ENCODE measurements at regions not wholly inside any gene's neighbourhood (a gene's known extent, or its start where the extent isn't known, plus 50 kb on each side); places are given as distances from the start of the nearest gene placed in this dataset.
"Not testable (repeated sequence)": the region's sequence is repeated elsewhere in the genome, so short reads cannot be mapped to it uniquely, and the experiment has no call there.

DNA sequence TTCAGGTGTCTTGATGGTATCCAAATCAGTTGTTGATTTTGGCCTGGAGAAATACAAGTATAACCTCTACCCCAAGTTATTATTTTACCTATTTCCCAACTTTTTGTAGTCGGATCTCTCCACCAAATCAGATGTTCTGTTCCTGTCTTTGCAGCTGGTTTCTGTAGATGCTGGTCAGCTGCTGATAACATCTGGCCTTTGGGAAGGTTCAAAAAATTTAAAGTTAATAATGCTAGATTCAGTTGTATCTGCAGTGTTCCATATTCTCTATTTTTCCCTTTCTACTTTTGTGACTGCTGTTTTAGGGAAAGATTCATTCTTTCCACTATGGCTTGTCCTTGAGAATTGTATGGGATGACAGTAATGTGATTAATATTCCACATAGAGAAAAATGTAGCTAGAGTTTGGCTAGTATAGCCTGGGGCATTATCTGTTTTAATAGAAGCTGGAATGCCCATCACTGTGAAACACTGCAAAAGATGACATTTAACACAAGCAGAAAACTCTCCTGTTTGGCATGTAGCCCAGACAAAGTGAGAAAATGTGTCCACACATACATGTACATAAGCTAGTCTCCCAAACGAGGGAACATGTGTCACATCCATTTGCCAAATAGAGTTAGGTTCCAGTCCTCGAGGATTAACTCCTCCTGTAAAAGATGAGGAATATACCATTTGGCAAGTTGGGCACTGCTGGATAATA lies 99.2 kb downstream of the ZNF100 start:
- ATAC-seq; DNase-seq; intact Hi-C loops (cut with DNase I): not testable (repeated sequence)

DNA sequence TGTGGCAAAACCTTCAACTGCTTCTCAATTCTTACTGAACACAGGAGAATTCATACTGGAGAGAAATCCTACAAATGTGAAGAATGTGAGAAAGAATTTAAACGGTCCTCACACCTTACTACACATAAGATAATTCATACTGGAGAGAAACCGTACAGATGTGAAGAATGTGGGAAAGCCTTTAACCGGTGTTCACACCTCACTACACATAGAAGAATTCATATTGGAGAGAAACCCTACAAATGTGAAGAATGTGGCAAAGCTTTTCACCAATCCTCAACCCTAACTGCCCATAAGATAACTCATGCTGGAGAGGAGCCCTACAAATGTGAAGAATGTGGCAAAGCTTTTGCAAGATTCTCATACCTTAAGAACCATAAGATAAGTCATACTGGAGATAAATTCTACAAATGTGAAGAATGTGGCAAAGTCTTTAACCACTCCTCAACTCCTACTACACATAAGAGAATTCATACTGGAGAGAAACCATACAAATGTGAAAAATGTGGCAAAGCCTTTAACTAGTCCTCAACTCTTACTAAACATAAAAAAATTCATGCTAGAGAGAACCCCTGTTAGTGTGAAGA lies 111.7 kb downstream of the ZNF100 start:
- no peak for ATAC-seq
- no peak for DNase-seq
- intact Hi-C loops (cut with DNase I), result no loop called here

DNA sequence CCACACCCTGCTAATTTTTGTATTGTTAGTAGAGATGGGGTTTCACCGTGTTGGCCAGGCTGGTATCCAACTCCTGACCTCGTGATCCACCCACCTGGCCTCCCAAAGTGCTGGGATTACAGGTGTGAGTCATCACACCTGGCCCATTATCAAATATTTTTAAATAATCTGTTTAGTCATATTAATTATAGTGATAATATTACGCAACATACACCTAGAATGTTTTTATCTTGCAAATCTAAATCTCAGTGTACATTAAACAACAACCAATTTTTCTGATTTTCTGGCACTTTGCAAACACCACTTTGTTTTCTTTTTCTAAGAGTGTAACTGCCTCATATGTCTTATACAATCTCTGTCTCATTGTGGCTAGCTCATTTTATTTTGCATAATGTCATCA lies 115.9 kb downstream of the ZNF100 start:
- DNase-seq; ATAC-seq; intact Hi-C loops (cut with DNase I): not testable (repeated sequence)

DNA sequence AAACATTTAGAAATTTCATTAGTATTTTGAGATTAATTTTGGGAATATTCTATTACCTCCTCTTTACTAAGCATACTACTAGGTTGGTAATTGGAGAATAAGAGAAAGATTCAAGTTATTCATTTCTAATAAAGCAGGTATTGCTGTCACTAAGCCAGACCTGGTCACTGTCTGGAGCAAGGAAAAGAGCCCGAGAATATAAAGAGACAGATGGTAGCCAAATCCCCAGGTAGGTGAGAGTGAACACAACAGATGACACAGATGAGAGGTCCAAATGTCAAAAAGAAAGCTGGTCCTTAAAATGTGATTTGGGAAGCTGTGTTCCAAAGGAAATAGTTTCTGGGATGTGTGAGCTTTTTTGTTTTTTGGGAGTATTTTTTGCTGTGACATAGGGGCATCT lies 128.6 kb downstream of the ZNF100 start:
- ATAC-seq (no peak), DNase-seq (no peak)
- intact Hi-C loops (cut with DNase I), result no loop called here

DNA sequence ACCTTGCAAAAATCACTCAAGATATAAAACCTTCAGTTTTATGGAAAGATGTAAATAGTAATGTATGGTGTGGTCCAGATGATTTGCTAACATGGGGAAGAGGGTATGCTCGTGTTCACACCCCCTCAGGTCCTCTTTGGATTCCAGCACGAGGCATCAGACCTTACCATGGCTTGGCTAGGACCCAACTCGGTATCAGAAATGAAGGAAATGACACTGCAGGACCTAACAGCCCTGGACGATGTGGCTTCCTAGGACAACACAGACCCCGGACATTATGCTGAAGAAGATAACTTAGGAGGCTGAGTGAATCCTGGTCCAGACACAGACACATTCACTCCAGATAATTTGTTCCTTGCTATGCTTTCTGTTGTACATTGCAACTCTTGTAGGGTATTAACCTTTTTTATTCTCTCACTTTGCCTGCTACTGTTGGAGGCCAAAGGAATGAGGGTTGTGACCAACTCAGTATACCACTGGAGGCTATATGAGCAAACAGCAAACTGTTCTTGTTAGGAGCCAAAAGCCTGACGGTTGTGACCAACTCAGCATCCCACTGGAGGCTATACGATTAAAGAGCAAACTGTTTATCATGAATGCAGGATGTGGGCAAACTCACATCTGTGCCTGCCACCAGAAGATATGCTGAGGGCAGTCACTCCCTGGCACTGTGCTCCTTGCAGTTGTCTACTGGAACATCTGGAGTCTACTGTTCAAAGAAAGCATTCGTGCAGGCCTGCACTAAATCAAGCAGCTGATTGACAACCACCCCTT lies 121.7 kb downstream of the ZNF429 start:
- ATAC-seq, result no peak
- intact Hi-C loops (cut with DNase I), result no loop called here
- no peak for DNase-seq

DNA sequence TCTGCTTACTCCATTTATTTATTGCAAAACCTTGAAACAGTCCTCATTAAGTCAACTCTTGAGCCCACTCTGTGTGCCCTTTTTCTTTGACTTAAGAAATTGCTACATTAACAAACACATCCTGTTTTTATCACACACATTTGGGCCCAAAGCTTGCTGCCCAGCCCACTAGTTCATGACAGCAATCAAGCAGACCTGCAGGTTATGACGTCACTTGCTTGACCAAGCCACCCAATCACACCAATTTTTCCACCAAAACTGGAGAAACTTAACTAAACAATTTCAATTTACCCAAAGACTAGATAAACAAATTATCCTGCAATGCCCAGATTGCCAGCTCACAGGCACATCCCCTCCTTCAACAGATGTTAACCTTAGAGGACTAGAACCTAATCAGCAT lies 120.7 kb downstream of the ZNF429 start:
- DNase-seq (no peak), ATAC-seq (no peak)
- intact Hi-C loops (cut with DNase I), result no loop called here

DNA sequence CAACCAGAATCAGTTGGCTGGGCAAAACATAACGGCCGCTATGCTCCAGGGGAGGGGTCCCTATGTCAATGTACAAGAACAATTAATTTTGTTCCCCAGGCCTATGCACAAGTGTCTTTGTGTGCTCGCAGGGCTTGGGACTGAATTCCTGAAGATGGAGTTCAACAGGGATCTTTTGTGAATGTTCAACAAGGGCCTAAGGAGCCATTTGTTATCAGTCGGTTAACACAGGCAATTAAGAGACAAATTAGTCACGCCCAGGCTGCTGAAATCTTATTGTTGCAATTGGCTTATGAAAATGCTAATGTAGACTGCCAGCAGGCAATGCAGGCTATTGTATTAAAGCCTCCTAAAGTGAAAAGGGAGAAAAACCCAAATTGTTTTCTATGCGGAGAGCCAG lies 117.5 kb downstream of the ZNF429 start:
- intact Hi-C loops (cut with DNase I), result no loop called here
- ATAC-seq (no peak), DNase-seq (no peak)

DNA sequence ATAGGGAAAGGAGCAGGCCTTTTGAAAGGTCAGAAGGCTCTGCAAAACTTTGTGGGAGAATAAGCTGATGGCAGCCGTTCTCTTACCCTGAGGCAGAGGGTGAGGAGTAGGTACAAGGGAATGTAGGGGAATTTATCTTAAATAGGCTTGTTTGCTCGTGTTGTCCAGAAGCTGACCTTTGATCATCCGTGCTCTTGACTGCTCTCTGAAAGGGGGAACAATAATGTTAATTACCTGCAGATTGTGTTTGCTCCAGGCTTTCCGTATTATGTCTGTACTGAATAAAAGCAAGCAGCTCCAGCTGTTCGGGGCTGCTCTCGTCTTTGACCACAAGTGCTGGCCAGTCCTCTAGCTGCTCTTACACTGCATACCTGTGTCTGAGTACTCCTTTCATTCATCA lies 116.3 kb downstream of the ZNF429 start:
- intact Hi-C loops (cut with DNase I), result no loop called here
- no peak for DNase-seq
- ATAC-seq, result no peak

DNA sequence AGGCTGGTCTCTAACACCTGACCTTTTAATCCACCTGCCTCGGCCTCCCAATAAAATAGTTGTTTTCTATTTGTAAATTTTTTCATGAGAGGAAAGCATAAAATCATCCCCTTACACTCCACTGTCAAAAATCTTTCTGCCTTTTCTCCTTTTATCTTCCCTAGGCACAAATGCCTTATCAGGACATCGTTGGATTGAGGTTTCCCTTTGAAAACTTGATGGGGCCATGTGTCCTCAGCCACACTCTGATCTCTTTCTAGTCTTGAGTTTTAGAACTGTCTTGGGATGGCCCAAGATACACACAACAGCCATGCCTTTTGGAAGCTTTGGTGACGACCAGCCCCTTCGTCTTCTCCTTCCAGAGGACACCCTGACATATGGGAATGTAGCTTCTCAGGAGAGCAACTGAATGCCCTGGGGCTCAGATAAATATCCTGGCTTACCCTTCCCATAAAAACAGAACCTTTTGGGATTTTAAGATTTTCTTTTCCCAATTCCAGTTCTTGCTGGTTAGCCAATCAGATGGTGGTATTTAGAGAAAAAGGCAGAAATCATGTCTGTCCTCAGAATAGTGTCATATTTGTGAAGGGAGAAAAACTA lies 112.4 kb downstream of the ZNF429 start:
- DNase-seq, result no peak
- intact Hi-C loops (cut with DNase I), result no loop called here
- no peak for ATAC-seq

DNA sequence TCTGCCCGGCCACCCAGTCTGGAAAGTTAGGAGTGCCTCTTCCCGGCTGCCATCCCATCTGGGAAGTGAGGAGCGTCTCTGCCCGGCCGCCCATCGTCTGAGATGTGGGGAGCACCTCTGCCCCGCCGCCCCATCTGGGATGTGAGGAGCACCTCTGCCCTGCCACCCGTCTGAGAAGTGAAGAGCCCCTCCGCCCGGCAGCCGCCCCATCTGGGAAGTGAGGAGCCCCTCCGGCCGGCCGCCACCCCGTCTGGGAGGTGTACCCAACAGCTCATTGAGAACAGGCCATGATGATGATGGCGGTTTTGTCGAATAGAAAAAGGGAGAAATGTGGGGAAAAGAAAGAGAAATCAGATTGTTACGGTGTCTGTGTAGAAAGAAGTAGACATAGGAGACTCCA lies 109.4 kb downstream of the ZNF429 start:
- DNase-seq; ATAC-seq; intact Hi-C loops (cut with DNase I): not testable (repeated sequence)

DNA sequence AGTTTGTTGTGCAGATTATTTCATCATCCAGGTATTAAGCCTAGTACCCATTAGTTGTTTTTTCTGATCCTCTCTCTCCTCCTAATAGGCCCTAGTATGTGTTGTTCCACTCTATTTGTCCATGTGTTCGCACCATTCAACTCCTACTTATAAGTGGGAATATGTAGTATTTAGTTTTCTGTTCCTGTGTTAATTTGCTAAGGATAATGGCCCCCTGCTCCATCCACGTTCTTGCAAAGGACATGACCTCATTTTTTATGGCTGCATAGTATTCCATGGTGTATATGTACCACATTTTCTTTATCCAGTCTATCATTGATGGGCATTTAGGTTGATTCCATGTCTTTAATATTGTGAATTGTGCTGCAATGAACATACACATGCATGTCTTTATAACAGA lies 107.8 kb downstream of the ZNF429 start:
- intact Hi-C loops (cut with DNase I); ATAC-seq; DNase-seq: not testable (repeated sequence)

DNA sequence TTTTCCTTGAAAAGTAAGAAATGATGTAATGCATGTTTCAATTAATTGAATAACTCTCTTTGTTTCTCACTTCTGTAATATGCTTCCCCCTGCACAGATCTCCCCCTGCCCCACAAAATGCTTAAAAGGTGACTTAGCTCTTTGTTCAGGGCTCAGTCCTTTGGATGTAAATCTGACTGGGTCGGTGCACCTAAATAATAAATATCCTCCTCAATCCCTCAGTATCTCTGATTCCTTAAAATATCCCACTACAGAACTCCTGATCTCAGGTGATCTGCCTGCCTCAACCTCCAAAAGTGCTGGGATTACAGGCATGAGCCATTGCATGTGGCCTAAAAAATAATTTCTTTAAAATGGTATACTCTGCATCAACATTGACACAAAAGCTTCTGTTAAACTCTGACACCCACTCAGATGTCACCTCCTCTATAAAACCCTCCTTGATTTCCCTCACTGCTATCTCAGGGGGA lies 107.0 kb downstream of the ZNF429 start:
- intact Hi-C loops (cut with DNase I), result no loop called here
- no peak for ATAC-seq
- DNase-seq, result no peak

DNA sequence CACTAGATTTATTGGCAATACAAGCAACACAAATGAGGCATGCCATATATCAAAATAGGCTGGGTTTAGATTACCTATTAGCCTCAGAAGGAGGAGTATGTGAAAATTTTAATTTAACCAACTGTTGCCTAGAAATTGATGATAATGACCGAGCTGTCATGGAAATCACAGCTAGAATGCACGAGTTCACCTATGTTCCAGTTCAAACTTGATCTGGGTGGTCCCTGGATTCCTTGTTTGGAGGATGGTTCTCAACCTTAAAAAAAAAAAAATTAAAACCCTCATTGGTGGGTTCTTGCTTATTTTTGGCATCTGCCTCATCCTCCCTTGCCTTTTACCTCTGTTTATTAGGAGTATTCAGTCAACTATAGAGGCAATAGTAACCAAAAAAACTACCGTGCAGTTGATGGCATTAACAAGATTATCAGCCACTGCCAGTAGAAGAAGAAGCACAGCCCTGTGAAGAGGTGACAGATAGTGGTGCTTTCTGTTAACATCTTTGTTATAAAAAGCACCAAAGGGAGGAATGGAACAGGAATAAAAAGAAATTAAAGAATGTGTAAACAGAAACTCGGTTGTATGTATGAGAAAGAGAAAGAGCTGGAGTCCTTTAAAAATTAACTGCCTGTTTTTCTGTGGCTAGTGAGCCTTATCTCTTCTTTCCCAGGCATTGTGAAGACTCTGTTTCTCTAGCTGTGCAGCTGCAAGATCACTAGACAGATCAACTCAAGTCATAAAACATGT lies 106.4 kb downstream of the ZNF429 start:
- ATAC-seq (no peak), DNase-seq (no peak)
- intact Hi-C loops (cut with DNase I), result no loop called here

DNA sequence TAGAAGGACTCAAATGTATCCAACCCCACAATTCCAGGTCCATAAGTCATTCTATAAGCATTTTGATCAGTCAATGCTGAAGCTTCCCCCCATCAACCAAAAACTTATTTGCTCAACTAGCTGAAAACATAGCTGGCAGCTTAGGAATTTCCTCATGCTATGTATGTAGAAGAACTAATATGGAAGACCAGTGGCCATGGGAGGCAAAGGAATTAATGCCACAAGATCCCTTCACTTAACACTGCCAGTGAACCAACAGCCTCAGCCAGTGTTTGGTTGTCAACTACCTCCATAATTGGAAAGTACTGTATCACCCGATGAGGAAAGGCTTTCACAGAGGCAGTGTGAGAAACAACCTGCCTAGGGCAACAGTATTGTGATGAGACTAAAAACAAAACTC lies 105.4 kb downstream of the ZNF429 start:
- DNase-seq (no peak), ATAC-seq (no peak)
- intact Hi-C loops (cut with DNase I), result no loop called here

DNA sequence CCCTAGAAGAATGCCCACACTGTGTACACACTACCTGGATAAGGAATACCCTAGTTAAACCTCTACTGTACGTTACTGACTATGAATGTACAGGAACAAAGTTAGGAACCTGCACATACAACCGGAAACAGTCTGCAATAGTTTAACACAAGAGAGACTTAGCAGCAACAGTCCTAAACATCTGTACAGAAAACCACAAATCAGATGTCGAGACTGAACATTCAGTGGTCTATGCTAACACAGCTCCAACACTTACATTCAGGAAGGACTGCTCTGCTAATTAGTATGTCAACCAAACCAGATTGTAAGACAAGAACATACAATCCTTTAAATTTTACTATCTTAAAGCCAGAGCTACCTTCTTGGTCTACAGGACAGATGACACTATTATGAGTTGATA lies 104.9 kb downstream of the ZNF429 start:
- ATAC-seq, result no peak
- intact Hi-C loops (cut with DNase I), result no loop called here
- DNase-seq, result no peak

DNA sequence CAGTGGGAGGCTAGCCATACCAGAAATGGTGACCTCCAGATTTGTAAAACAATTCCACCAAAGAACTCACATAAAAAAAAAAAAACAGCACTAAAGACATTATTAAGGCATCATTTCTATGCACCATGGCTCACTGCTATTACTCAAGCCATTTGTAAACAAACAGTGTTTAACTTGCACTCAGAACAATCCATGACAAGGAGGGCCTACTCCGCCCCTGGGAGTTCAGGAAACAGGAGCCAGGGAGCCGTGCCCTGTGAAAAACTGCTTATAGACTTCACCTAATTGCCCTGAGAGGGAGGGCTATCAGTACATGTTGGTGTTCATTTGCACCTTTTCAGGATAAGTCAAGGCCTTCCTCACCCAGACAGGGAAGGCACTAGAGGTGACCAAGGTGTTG lies 103.2 kb downstream of the ZNF429 start:
- no peak for ATAC-seq
- intact Hi-C loops (cut with DNase I), result no loop called here
- no peak for DNase-seq

DNA sequence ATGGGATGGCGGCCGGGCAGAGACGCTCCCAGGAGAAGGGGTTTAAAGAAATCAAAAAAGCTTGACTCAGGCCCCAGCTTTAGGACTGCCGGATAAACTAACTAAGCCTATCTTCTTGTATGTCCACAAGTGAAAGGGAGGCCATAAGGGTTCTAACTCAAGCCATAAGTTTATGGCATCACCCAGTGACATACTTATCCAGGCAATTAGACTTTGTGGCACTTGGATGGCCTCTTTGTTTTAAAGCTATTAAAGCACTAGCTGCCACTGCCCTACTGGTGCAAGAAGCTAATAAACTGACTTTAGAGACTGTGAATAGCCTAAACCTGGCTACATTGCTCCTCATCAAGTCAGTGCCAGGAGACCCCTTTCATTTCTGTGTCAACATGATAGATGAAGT lies 102.0 kb downstream of the ZNF429 start:
- DNase-seq, result no peak
- intact Hi-C loops (cut with DNase I), result no loop called here

DNA sequence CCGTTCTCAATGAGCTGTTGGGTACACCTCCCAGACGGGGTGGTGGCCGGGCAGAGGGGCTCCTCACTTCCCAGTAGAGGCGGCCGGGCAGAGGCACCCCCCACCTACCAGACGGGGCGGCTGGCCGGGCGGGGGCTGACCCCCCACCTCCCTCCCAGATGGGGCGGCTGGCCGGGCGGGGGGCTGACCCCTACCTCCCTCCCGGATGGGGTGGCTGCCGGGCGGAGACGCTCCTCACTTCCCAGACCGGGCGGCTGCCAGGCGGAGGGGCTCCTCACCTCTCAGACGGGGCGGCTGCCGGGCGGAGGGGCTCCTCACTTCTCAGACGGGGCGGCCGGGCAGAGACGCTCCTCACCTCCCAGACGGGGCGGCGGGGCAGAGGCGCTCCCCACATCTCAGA lies 101.6 kb downstream of the ZNF429 start:
- DNase-seq; ATAC-seq; intact Hi-C loops (cut with DNase I): not testable (repeated sequence)

More for the DNA sequence above, 102.0 kb downstream of the ZNF429 start:
- no peak for ATAC-seq

DNA sequence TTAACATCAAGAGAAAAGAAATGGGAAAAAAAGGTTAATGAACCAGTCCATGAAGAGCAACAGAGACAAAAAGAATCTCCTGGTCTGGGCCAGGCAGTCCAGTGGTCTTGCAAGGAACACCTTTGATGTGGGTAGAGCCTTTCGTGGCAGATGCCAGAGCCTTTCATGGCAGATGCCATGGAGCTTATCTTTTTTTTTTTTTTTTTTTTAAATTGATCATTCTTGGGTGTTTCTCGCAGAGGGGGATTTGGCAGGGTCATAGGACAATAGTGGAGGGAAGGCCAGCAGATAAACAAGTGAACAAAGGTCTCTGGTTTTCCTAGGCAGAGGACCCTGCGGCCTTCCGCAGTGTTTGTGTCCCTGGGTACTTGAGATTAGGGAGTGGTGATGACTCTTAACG lies 100.9 kb downstream of the ZNF429 start:
- intact Hi-C loops (cut with DNase I); DNase-seq; ATAC-seq: not testable (repeated sequence)

Data from left cardiac atrium (tissue), 4 donors.